GM21825 (cell line): ENCODE measurements at regions not wholly inside any gene's neighbourhood (a gene's known extent, or its start where the extent isn't known, plus 50 kb on each side); places are given as distances from the start of the nearest gene placed in this dataset.

Experiments used
- ATAC-seq: cut with Tn5 transposase; IDR thresholded peaks from one replicate; pipeline ENCODE4 v1.9.1; 2021; ENCODE audit warnings: mild to moderate bottlenecking, moderate library complexity; ENCODE audit not compliant: unreplicated experiment

DNA sequence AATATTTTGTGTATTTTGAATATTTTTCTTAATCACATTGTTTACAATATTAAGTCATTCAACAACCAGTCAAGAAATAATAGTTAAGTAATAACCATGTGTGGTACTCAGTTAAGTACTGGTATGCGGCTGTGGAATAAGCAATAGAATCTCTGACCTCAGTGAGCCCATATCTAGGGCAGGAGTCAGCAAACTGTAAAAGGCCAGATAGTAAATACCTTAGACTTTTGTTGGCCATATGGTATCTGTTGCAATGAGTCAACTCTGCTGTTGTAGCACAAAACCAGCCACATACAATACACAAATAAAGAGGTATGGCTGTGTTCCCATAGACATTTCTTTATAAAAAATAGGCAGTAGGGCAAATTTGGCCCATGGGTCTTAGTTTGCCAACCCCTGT lies 311.6 kb upstream of the SEMA3A start:
- ATAC-seq = no peak

GRCh38 chr7:84502239-84502638 lies 307.6 kb upstream of the SEMA3A start:
- no peak for ATAC-seq

- no peak for ATAC-seq
Observed at GRCh38 chr7:84497873-84498272, 303.3 kb upstream of the SEMA3A start.

DNA sequence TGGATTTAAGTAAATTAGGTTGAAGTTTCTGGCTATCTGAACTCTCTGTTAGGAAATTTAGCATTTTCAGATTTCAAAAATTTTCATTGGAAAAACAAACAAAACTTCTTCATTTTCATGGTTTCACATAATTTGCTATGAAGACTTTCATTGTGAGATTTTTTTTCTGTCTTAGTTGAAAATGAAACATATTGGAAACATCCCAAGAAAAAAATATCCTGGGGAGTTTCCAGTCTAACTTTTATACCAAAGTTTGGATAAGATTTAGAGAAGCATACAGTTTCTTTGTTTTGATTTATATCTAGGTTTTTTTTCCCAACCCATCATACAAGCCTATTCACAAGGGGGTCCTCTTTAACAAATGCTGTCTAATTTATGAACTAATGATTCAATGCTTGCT lies 300.5 kb upstream of the SEMA3A start:
- ATAC-seq = no peak

- ATAC-seq = no peak
Observed at GRCh38 chr7:84492098-84493034, 297.8 kb upstream of the SEMA3A start.

DNA sequence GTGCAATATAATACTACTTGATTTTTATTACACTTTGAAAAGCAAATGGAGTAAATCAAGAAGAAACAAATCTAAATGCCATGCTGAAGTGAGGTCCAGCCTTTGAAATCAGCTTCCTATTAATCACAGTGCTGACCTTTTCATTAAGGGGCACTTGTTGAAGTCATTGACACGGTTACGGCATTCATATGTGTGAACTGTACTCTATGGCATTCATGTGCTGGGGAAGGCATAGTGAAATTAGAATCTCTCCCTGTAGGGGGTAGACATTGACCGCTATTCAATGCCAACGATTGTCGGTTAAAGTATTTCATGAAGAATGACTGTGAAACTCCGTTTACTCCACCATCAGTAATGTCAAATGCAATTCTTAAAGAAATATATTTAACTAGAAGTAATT lies 296.1 kb upstream of the SEMA3A start:
- ATAC-seq = no peak

DNA sequence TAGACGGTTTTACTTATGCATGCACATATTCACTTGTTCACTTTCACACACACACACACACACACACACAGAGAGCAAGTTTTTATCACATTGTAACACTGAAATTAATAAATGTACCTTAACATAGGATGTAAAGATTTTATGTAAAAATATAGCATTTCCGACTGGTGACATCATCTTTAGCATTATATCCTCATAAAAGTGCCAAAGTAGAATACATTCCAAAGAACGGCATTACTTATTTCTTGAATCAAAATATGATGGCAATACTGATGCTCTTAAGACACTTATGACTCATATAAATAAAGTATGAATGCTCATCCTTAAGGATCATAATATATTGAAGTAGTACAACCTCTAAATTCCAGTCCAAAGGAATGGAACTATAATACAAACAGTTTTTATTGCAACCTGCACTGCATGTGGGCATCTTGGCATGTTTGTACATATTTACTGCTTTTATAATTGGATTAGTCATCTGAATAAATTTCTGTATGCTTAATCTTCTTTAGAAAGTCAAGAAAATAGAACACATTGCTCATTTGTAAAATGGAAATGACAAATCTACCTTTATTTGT lies 290.0 kb upstream of the SEMA3A start:
- ATAC-seq = no peak

- ATAC-seq = no peak
Observed at GRCh38 chr7:84482476-84482875, 287.9 kb upstream of the SEMA3A start.

- ATAC-seq = no peak
Observed at GRCh38 chr7:84479059-84479458, 284.5 kb upstream of the SEMA3A start.

- no peak for ATAC-seq
Observed at GRCh38 chr7:84477786-84478478, 283.3 kb upstream of the SEMA3A start.

GRCh38 chr7:84474436-84474835 lies 279.8 kb upstream of the SEMA3A start:
- no peak for ATAC-seq

DNA sequence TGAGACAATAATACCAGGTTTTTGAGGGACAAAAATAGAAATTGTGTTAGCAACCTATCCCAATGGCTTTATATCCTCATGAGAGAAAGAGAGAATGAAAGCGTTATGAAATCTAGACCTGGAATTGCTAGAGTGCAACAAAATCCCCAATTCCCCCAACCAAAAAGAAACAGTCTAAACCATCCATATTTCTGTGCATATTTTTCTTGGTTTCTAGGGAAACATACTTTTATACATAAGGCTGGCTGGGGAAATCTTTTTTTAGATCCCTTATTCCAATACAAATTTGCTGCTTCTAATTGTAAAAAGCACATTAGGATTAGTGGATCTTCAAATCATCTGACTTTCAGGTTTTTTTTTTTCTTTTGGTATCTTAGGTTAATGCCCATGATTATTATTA lies 277.0 kb upstream of the SEMA3A start:
- ATAC-seq = no peak

GRCh38 chr7:84469034-84469433 lies 274.4 kb upstream of the SEMA3A start:
- ATAC-seq = no peak

- no peak for ATAC-seq
Observed at GRCh38 chr7:84462259-84462658, 267.7 kb upstream of the SEMA3A start.

DNA sequence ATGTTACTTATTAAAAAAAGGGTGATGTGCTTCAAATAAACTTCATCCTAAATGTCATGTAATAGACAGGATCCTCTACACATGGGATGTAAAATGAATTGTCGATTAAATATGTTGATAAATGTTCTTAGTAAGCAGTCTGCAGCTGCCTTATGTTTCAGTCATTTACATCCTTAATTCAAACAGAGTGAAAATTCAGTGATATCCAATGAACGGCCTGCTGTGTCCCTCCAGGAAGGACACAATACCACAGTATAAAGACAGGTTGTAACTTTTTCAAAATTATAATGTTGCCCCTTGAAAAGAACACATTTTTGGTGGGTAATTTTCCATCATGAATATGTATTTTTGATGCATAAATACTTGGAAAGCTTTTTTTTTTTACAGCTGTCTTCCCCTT lies 266.5 kb upstream of the SEMA3A start:
- ATAC-seq = no peak

DNA sequence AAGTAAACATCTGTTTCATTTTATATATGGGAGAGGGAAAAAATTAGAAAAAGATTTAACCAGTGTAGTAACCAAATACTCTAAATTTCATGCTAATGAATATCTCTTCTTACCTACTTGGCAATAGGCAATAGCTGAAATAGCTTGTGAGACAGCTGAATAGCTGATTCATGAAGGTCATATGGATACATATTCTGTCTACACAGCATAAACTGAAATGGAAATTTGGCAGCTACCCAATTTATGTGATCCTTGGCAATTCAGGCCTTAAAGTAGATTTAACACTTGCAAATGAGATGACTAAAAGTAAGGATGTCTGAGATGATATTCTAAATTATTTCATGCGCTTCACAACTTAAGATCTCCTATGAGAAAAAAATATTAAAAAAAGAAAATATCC lies 261.2 kb upstream of the SEMA3A start:
- ATAC-seq = no peak

DNA sequence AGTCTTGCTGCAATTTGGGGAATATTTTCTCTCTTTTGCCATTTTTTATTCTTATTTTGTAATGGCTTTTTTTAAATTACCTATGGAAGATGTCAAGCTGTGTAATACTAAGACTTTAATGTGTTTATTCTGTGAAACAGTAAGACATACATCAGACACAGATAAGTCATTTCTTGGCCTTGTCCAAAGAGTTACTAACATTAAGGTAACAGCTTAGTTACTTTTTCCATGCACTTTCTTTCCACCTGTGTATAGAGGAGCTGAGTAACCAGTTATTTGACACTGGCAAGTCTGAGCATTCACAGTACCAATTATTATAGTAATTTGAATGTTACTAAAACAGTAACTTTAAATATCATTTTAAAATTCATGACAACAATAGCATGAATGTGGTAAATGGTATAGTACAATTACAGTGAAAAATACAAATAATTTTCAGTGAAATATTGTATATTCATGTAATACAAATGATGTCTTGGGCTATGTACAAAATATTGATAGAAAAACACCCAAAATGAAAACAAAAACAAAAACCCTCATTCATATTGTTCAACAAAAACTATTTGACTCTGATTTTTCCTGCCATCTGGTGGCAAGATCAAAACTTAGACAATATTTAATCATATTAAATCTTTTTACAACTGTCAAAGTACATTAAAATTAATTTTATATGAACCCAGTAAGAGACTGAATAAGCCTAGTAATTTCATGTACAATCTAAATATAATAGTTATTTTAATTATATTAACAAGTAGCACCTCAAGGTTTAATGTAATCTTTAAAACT lies 259.8 kb upstream of the SEMA3A start:
- no peak for ATAC-seq

GRCh38 chr7:84452618-84453017 lies 258.0 kb upstream of the SEMA3A start:
- ATAC-seq = no peak

DNA sequence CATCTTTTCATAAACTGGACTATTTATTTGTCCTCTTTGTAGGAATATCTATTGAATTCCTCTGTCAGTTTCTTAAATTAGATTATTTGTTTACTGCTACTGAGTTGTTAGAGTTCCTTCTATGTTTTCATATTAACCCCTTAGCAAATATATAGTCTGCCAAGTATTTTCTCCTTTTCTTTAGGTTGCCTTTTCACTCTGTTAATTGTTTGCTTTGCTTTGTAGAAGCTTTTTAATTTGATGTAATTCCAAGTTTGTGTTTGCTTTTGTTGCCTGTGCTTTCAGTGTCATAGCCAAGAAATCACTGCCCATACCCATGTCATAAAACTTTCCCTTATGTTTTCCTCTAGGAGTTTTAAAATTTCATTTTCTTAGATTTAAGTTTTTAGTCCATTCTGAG lies 256.2 kb upstream of the SEMA3A start:
- ATAC-seq = no peak

DNA sequence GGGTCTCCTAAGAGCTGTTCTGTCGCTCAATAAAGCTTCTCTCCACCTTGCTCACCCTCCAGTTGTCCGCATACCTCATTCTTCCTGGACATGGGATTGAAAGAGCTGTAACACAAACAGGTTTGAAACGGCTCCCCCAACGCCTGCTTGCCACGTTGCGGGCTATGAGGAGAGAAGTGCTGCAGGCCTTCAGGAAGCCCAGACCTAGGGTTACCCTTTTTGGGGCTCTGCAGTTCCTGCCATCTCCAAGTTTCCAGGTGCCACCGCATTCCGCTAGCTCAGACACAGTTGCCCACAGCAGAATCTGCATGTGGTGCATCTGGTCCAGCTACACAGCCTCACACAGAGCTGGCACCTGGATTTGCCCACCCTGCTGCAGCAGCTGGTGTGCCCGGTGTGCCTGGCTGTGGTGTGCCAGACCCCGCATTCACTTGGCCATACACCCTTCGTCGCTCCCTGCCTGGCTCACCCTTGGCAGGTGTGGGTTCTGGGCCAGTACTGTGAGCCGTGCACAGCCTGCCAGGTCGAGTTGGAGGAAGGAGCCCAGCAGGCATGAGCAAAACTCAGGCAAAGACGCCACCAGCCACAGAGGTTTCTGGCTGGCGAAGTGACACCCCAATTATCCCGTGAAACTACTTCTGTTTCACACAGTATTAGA lies 253.2 kb upstream of the SEMA3A start:
- ATAC-seq = no peak
